OCI-M1 (cell line): ENCODE measurements at regions not wholly inside any gene's neighbourhood (a gene's known extent, or its start where the extent isn't known, plus 50 kb on each side); places are given as distances from the start of the nearest gene placed in this dataset.

Experiments
- DNase-seq: peaks from one replicate; lab custom pipeline; 2025; lab: John Stamatoyannopoulos, UW

DNA sequence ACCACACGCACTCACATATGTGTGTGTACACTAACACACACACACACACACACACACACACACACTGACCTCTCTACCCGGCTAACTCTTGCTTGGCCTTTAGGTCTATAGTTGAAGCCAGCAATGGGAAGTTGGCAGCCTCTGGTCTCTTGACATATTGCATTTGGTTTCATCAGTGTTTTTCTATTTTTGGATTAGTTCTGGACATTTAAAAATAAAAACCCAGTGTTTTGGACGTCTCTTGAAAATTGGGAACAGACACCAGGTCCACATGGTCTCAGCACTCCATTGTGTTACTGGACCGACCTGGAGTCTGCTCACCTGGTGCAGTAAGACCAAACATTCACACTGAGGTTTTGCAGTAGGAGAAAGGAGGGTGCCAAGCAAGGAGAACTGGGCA, 50.4 kb upstream of the AFF3 start:
- DNase-seq = peak; percentile 1

GRCh38 chr2:100192300-100192699, 49.9 kb upstream of the AFF3 start:
- DNase-seq = no peak
